Breast epithelium (tissue), 4 donors: ENCODE measurements at regions not wholly inside any gene's neighbourhood (a gene's known extent, or its start where the extent isn't known, plus 50 kb on each side); places are given as distances from the start of the nearest gene placed in this dataset.

ENCODE experiments used
- DNase-seq, 2 donors: peaks; one replicate each; pipeline ENCODE4 v3.0.0-alpha.2; 2019; ENCODE audit warnings: low spot score in 2 of 2
- H3K27ac ChIP-seq, 2 donors: fragments of 200-600 bp; sonication (generic) in 1 of 2; one replicate each; pipeline ENCODE4 v1.5.1; 2016 to 2019; ENCODE audit warnings: mild to moderate bottlenecking in 1 of 2
- H3K27me3 ChIP-seq, 2 donors: fragments of 200-600 bp; sonication (generic) in 1 of 2; one replicate each; pipeline versions ENCODE4 v1.5.1 to v1.6.0; 2017 to 2019; ENCODE audit warnings: control low read depth in 1 of 2, mild to moderate bottlenecking in 1 of 2
- H3K36me3 ChIP-seq: fragments of 200-600 bp; one replicate; pipeline ENCODE4 v1.5.1; 2019
- H3K4me1 ChIP-seq, 2 donors: fragments of 200-600 bp; sonication (generic); one replicate each; pipeline ENCODE4 v1.5.1; 2016 to 2019; ENCODE audit warnings: control low read depth in 1 of 2
- H3K4me3 ChIP-seq, 3 donors: fragments of 200-600 bp; sonication (generic); 1 replicate in 2 of 3; 2 replicates in 1 of 3; pipeline ENCODE4 v1.5.1; 2016 to 2019; ENCODE audit warnings: mild to moderate bottlenecking in 3 of 3, moderate library complexity in 2 of 3
- H3K9me3 ChIP-seq, 2 donors: fragments of 200-600 bp; sonication (generic) in 1 of 2; one replicate each; pipeline ENCODE4 v1.5.1; 2016 to 2019; ENCODE audit warnings: control low read depth in 1 of 2
- CTCF ChIP-seq, 3 donors: fragments of 450-650 bp; IDR thresholded peaks; one replicate each; pipeline ENCODE4 v1.5.1; 2016 to 2017; ENCODE audit warnings: antibody characterized with exemption in 3 of 3, mild to moderate bottlenecking in 3 of 3, moderate library complexity in 3 of 3
- POLR2A ChIP-seq: fragments of 450-650 bp; IDR thresholded peaks from one replicate; pipeline ENCODE4 v1.6.1; 2016; ENCODE audit warnings: antibody characterized with exemption, mild to moderate bottlenecking, moderate library complexity
- POLR2AphosphoS5 ChIP-seq, 3 donors: sonication (generic); formaldehyde crosslinking; IDR thresholded peaks; one replicate each; pipeline ENCODE4 v1.6.1; 2017; ENCODE audit warnings: antibody characterized with exemption in 3 of 3
- intact Hi-C: fragments of 100-400 bp; cut with DNase I; formaldehyde crosslinking; loops from one replicate; pipeline ENCODE4 v1.15.1; 2023; ENCODE audit warnings: low total_unique reads

- no peak overlapping the region for H3K4me3 ChIP-seq
- H3K4me1 ChIP-seq: no peaks in the 10 kb centered on the region
- H3K27me3 ChIP-seq: peaks cover 0 to 23% of the 10 kb centered on the region in 2 donors
- H3K27ac ChIP-seq: no peak overlapping the region
- no peak for DNase-seq
- no peak for TF ChIP-seq CTCF (IDR thresholded peaks at IDR 0.05)
- no peak for TF ChIP-seq POLR2A
- no peak for TF ChIP-seq POLR2AphosphoS5 (IDR thresholded peaks at IDR 0.05)
- no peaks in the 10 kb centered on the region for H3K9me3 ChIP-seq
- no peaks in the 10 kb centered on the region for H3K36me3 ChIP-seq
- intact Hi-C loops: no loop called here
These were observed 68.6 kb upstream of the FOXA2 start for GRCh38 chr20:22652681-22653588.

GRCh38 chr20:22653658-22654642 lies 69.6 kb upstream of the FOXA2 start:
- no peak overlapping the region for H3K27ac ChIP-seq
- intact Hi-C loops: no loop called here
- H3K36me3 ChIP-seq: no peaks in the 10 kb centered on the region
- TF ChIP-seq CTCF (IDR thresholded peaks at IDR 0.05) (no peak), POLR2A (no peak), POLR2AphosphoS5 (IDR thresholded peaks at IDR 0.05) (no peak)
- H3K4me3 ChIP-seq: no peak overlapping the region
- no peaks in the 10 kb centered on the region for H3K4me1 ChIP-seq
- no peak for DNase-seq
- H3K27me3 ChIP-seq: peaks cover 0 to 24% of the 10 kb centered on the region in 2 donors
- no peaks in the 10 kb centered on the region for H3K9me3 ChIP-seq

- DNase-seq: no peak
- peaks cover 0 to 6% of the 10 kb centered on the region in 2 donors for H3K9me3 ChIP-seq
- H3K4me1 ChIP-seq: no peaks in the 10 kb centered on the region
- no peak for TF ChIP-seq POLR2A
- no peak overlapping the region for H3K4me3 ChIP-seq
- intact Hi-C loops: no loop called here
- H3K27ac ChIP-seq: no peak overlapping the region
- H3K36me3 ChIP-seq: no peaks in the 10 kb centered on the region
- H3K27me3 ChIP-seq: peaks cover 0 to 5% of the 10 kb centered on the region in 2 donors
These were observed 79.2 kb upstream of the FOXA2 start for GRCh38 chr20:22663528-22664025.

- Histone ChIP-seq H3K4me1 (no peaks in the 10 kb centered on the region), H3K9me3 (peaks cover 0 to 22% of the 10 kb centered on the region in 2 donors), H3K4me3 (no peak overlapping the region), H3K27me3 (peaks cover 0 to 5% of the 10 kb centered on the region in 2 donors), H3K27ac (no peak overlapping the region), H3K36me3 (no peaks in the 10 kb centered on the region)
- TF ChIP-seq POLR2AphosphoS5 (IDR thresholded peaks at IDR 0.05): no peak
- TF ChIP-seq POLR2A: no peak
- no peak for TF ChIP-seq CTCF (IDR thresholded peaks at IDR 0.05)
- intact Hi-C loops: no loop called here
- DNase-seq: no peak
These were observed 82.8 kb upstream of the FOXA2 start for GRCh38 chr20:22667198-22667597.

GRCh38 chr20:22672191-22672590 lies 87.8 kb upstream of the FOXA2 start:
- DNase-seq: no peak
- intact Hi-C loops: no loop called here
- TF ChIP-seq POLR2A: no peak
- no peak for TF ChIP-seq POLR2AphosphoS5 (IDR thresholded peaks at IDR 0.05)
- no peak for TF ChIP-seq CTCF (IDR thresholded peaks at IDR 0.05)
- Histone ChIP-seq H3K27me3 (no peaks in the 10 kb centered on the region), H3K27ac (no peak overlapping the region), H3K4me1 (no peaks in the 10 kb centered on the region), H3K4me3 (no peak overlapping the region), H3K9me3 (peaks cover 0 to 19% of the 10 kb centered on the region in 2 donors), H3K36me3 (no peaks in the 10 kb centered on the region)
